HEK293 (cell line): ENCODE measurements at regions not wholly inside any gene's neighbourhood (a gene's known extent, or its start where the extent isn't known, plus 50 kb on each side); places are given as distances from the start of the nearest gene placed in this dataset.

ENCODE experiments used
- CTCF ChIA-PET: fragments of 350-600 bp; formaldehyde crosslinking; extraction: SDS; loops from one replicate; lab custom pipeline; 2021; ENCODE audit warnings: antibody characterized with exemption; lab: Yijun Ruan, JAX
- POLR2A ChIA-PET: fragments of 300-600 bp; formaldehyde crosslinking; extraction: SDS; loops from one replicate; lab custom pipeline; 2020; ENCODE audit warnings: antibody characterized with exemption, inconsistent platforms; lab: Yijun Ruan, JAX
- H3K27ac ChIP-seq: fragments of 200-500 bp; sonication (Bioruptor generic); 2 replicates; pipeline ENCODE4 v1.5.1; 2014; ENCODE audit warnings: low read depth, low read length, control low read depth, inconsistent platforms; ENCODE audit errors: extremely low read depth
- H3K36me3 ChIP-seq, 2 experiments: fragments of 200-500 bp in 1 of 2; sonication (Bioruptor generic) in 1 of 2; 1 replicate in 1 of 2; 2 replicates in 1 of 2; pipeline ENCODE4 v1.5.1; 2014 to 2017; ENCODE audit warnings: inconsistent platforms in 2 of 2, low read length in 2 of 2; ENCODE audit not compliant: control insufficient read depth in 2 of 2, insufficient read depth in 1 of 2
- H3K4me1 ChIP-seq: fragments of 200-500 bp; sonication (Bioruptor generic); 2 replicates; pipeline ENCODE4 v1.5.1; 2014; ENCODE audit warnings: mild to moderate bottlenecking, low read length, inconsistent platforms; ENCODE audit not compliant: control insufficient read depth, insufficient read depth
- H3K4me3 ChIP-seq: 2 replicates; pipeline ENCODE4 v1.5.1; 2011; ENCODE audit warnings: low read depth, mild to moderate bottlenecking, control low read depth, low read length, moderate library complexity
- H3K9me3 ChIP-seq: fragments of 200-500 bp; sonication (Bioruptor generic); 2 replicates; pipeline ENCODE4 v1.5.1; 2014; ENCODE audit warnings: low read depth, low read length, inconsistent platforms; ENCODE audit not compliant: control insufficient read depth, insufficient read depth
- AEBP2 ChIP-seq: fragments of 450-650 bp; formaldehyde crosslinking; IDR thresholded peaks from 2 replicates; pipeline ENCODE4 v1.5.1; 2016; ENCODE audit warnings: missing biosample characterization, missing genetic modification characterization, borderline replicate concordance
- CTCF ChIP-seq: fragments of 450-650 bp; formaldehyde crosslinking; IDR thresholded peaks from 2 replicates; pipeline ENCODE4 v1.5.1; 2016; ENCODE audit warnings: missing biosample characterization, missing genetic modification characterization
- HOXD13 ChIP-seq: sonication (generic); formaldehyde crosslinking; IDR thresholded peaks from 2 replicates; pipeline ENCODE4 v1.8.0; 2022; ENCODE audit warnings: missing genetic modification reagents, borderline replicate concordance
- KLF16 ChIP-seq: fragments of 450-650 bp; formaldehyde crosslinking; IDR thresholded peaks from 2 replicates; pipeline ENCODE4 v1.5.1; 2017; ENCODE audit warnings: missing biosample characterization, missing genetic modification characterization
- KLF9 ChIP-seq: fragments of 450-650 bp; formaldehyde crosslinking; IDR thresholded peaks from 2 replicates; pipeline ENCODE4 v1.5.1; 2016; ENCODE audit warnings: missing biosample characterization, missing genetic modification characterization, low read depth
- MEIS1 ChIP-seq: sonication (generic); formaldehyde crosslinking; IDR thresholded peaks from 2 replicates; pipeline ENCODE4 v1.8.1; 2022; ENCODE audit warnings: missing genetic modification reagents, mild to moderate bottlenecking, borderline replicate concordance
- OSR2 ChIP-seq: fragments of 450-650 bp; formaldehyde crosslinking; IDR thresholded peaks from 2 replicates; pipeline ENCODE4 v1.5.1; 2016; ENCODE audit warnings: missing biosample characterization, missing genetic modification characterization
- PRDM4 ChIP-seq: fragments of 450-650 bp; formaldehyde crosslinking; IDR thresholded peaks from 2 replicates; pipeline ENCODE4 v1.5.1; 2017; ENCODE audit warnings: missing biosample characterization, missing genetic modification characterization
- SP7 ChIP-seq: fragments of 450-650 bp; formaldehyde crosslinking; IDR thresholded peaks from 2 replicates; pipeline ENCODE4 v1.5.1; 2016; ENCODE audit warnings: missing biosample characterization, missing genetic modification characterization
- TCF7L2 ChIP-seq: IDR thresholded peaks from 2 replicates; pipeline ENCODE4 v1.6.1; 2011; ENCODE audit warnings: low read depth, mild to moderate bottlenecking, inconsistent platforms, low read length, moderate library complexity, borderline replicate concordance
- ZNF121 ChIP-seq: fragments of 450-650 bp; formaldehyde crosslinking; IDR thresholded peaks from 2 replicates; pipeline ENCODE4 v1.5.1; 2016; ENCODE audit warnings: missing biosample characterization, missing genetic modification characterization
- ZNF148 ChIP-seq: fragments of 450-650 bp; formaldehyde crosslinking; IDR thresholded peaks from 2 replicates; pipeline ENCODE4 v1.5.0; 2017; ENCODE audit warnings: missing biosample characterization, missing genetic modification characterization, borderline replicate concordance
- ZNF221 ChIP-seq: fragments of 450-650 bp; formaldehyde crosslinking; IDR thresholded peaks from 2 replicates; pipeline ENCODE4 v1.5.1; 2017; ENCODE audit warnings: missing biosample characterization, missing genetic modification characterization, borderline replicate concordance
- ZNF341 ChIP-seq: fragments of 450-650 bp; formaldehyde crosslinking; IDR thresholded peaks from 2 replicates; pipeline ENCODE4; 2016; ENCODE audit warnings: low read depth, missing biosample characterization, missing genetic modification characterization
- ZNF394 ChIP-seq: fragments of 450-650 bp; formaldehyde crosslinking; IDR thresholded peaks from 2 replicates; pipeline ENCODE4 v1.5.1; 2016; ENCODE audit warnings: missing biosample characterization, missing genetic modification characterization, mild to moderate bottlenecking, moderate library complexity, borderline replicate concordance
- ZNF626 ChIP-seq: fragments of 450-650 bp; sonication (Bioruptor Pico); formaldehyde crosslinking; IDR thresholded peaks from 2 replicates; pipeline ENCODE4 v1.5.1; 2018; ENCODE audit warnings: missing biosample characterization, missing genetic modification characterization, inconsistent platforms
- ZNF645 ChIP-seq: fragments of 450-650 bp; formaldehyde crosslinking; IDR thresholded peaks from 2 replicates; pipeline ENCODE4; 2016; ENCODE audit warnings: missing biosample characterization, missing genetic modification characterization
- ZNF704 ChIP-seq: fragments of 450-650 bp; formaldehyde crosslinking; IDR thresholded peaks from 2 replicates; pipeline ENCODE4 v1.5.1; 2016; ENCODE audit warnings: missing biosample characterization, missing genetic modification characterization

- Histone ChIP-seq H3K4me1 (no peaks in the 10 kb centered on the region), H3K36me3 (no peaks in the 10 kb centered on the region), H3K4me3 (no peak overlapping the region), H3K9me3 (no peaks in the 10 kb centered on the region), H3K27ac (no peak overlapping the region)
- ChIA-PET CTCF (interaction anchor here (0.6 to 1.1 kb wide), 3 partner anchors 9 to 447 kb away, joined by 3 to 4 read pairs (median 3); no protein-coding TSS in a partner anchor), POLR2A (no interaction called here)
- TF ChIP-seq AEBP2 (tag by site-specific recombination), result no peak
- no peak for TF ChIP-seq ZNF221 (tag by site-specific recombination)
- TF ChIP-seq MEIS1 (CRISPR knock-in tag), result no peak
- no peak for TF ChIP-seq KLF9
- TF ChIP-seq KLF16 (tag by site-specific recombination), result no peak
- no peak for TF ChIP-seq TCF7L2
Measured at GRCh38 chr11:87429996-87430395, 392.3 kb downstream of the TMEM135 start.

- no peak overlapping the region for H3K27ac ChIP-seq
- H3K4me3 ChIP-seq, result no peak overlapping the region
- ChIA-PET CTCF (no interaction called here), POLR2A (no interaction called here)
- no peaks in the 10 kb centered on the region for H3K36me3 ChIP-seq
- no peaks in the 10 kb centered on the region for H3K9me3 ChIP-seq
- TF ChIP-seq ZNF341 (tag by site-specific recombination), result no peak
- no peak for TF ChIP-seq PRDM4
- TF ChIP-seq CTCF (tag by site-specific recombination), result no peak
- TF ChIP-seq OSR2 (tag by site-specific recombination), result no peak
- no peak for TF ChIP-seq ZNF704 (tag by site-specific recombination)
- no peaks in the 10 kb centered on the region for H3K4me1 ChIP-seq
Measured at GRCh38 chr11:87428266-87428665, 390.5 kb downstream of the TMEM135 start.

- H3K4me1 ChIP-seq, result no peaks in the 10 kb centered on the region
- TF ChIP-seq ZNF121 (tag by site-specific recombination) (no peak), CTCF (tag by site-specific recombination) (no peak), HOXD13 (no peak), ZNF645 (no peak), MEIS1 (CRISPR knock-in tag) (no peak), SP7 (tag by site-specific recombination) (no peak), ZNF394 (tag by site-specific recombination) (no peak), ZNF626 (tag by site-specific recombination) (no peak), ZNF148 (tag by site-specific recombination) (no peak)
Measured at GRCh38 chr11:87425943-87426342, 388.2 kb downstream of the TMEM135 start.

More at GRCh38 chr11:87425943-87426342, 388.2 kb downstream of the TMEM135 start:
- POLR2A ChIA-PET, result no interaction called here
- CTCF ChIA-PET, result no interaction called here
- no peaks in the 10 kb centered on the region for H3K9me3 ChIP-seq
- H3K4me3 ChIP-seq, result no peak overlapping the region
- no peak overlapping the region for H3K27ac ChIP-seq
- no peaks in the 10 kb centered on the region for H3K36me3 ChIP-seq
